WTC11 (cell line): ENCODE measurements at regions not wholly inside any gene's neighbourhood (a gene's known extent, or its start where the extent isn't known, plus 50 kb on each side); places are given as distances from the start of the nearest gene placed in this dataset.
"Not testable (repeated sequence)": the region's sequence is repeated elsewhere in the genome, so short reads cannot be mapped to it uniquely, and the experiment has no call there.

ENCODE experiments used
- CTCF ChIP-seq: fragments of 200-600 bp; IDR thresholded peaks from 2 replicates; pipeline ENCODE4 v1.8.0; 2022; ENCODE audit warnings: antibody characterized with exemption
- E2F4 ChIP-seq: sonication (generic); formaldehyde crosslinking; IDR thresholded peaks from 2 replicates; pipeline ENCODE4 v1.8.1; 2022; ENCODE audit warnings: low read depth, mild to moderate bottlenecking, moderate library complexity, missing genetic modification reagents, borderline replicate concordance
- ELF4 ChIP-seq: sonication (generic); formaldehyde crosslinking; IDR thresholded peaks from 2 replicates; pipeline ENCODE4 v1.8.1; 2022; ENCODE audit warnings: low read depth, mild to moderate bottlenecking, moderate library complexity, missing genetic modification reagents
- FOXJ3 ChIP-seq: sonication (generic); formaldehyde crosslinking; IDR thresholded peaks from 2 replicates; pipeline ENCODE4 v1.9.0; 2021; ENCODE audit warnings: missing genetic modification reagents, mild to moderate bottlenecking, borderline replicate concordance
- GRHL2 ChIP-seq: fragments of 250-450 bp; sonication (Bioruptor Pico); IDR thresholded peaks from 2 replicates; pipeline ENCODE4 v1.8.0; 2022; ENCODE audit warnings: mild to moderate bottlenecking, moderate library complexity; ENCODE audit not compliant: insufficient replicate concordance, severe bottlenecking
- JUN ChIP-seq: sonication (generic); formaldehyde crosslinking; IDR thresholded peaks from 2 replicates; pipeline ENCODE4 v1.8.0; 2023; ENCODE audit warnings: mild to moderate bottlenecking, missing genetic modification reagents
- NFYB ChIP-seq: sonication (generic); formaldehyde crosslinking; conservative IDR thresholded peaks from 2 replicates; pipeline ENCODE4 v1.8.0; 2022; ENCODE audit warnings: low read depth, missing genetic modification reagents
- TP53 ChIP-seq: sonication (generic); formaldehyde crosslinking; IDR thresholded peaks from 2 replicates; pipeline ENCODE4 v1.8.1; 2023; ENCODE audit warnings: mild to moderate bottlenecking, missing genetic modification reagents
- ZNF121 ChIP-seq: sonication (generic); formaldehyde crosslinking; IDR thresholded peaks from 2 replicates; pipeline ENCODE4 v1.8.0; 2023; ENCODE audit warnings: missing genetic modification reagents
- ZNF416 ChIP-seq: fragments of 250-450 bp; sonication (Bioruptor Pico); IDR thresholded peaks from 2 replicates; pipeline ENCODE4 v1.9.0; 2021; ENCODE audit warnings: mild to moderate bottlenecking, inconsistent platforms
- ZNF423 ChIP-seq: fragments of 250-450 bp; sonication (Bioruptor Pico); IDR thresholded peaks from 2 replicates; pipeline ENCODE4 v2.1.2; 2022; ENCODE audit warnings: mild to moderate bottlenecking, moderate library complexity

- TF ChIP-seq GRHL2 (CRISPR knock-in tag); FOXJ3 (CRISPR knock-in tag); ZNF121 (CRISPR knock-in tag); JUN; ZNF423 (CRISPR knock-in tag); TP53 (CRISPR knock-in tag); ELF4 (CRISPR knock-in tag); CTCF; NFYB; ZNF416; E2F4 (CRISPR knock-in tag): not testable (repeated sequence)
Observed at GRCh38 chr20:24858500-24858899, 90.6 kb upstream of the CST7 start.
